ENCODE measurements at regions not wholly inside any gene's neighbourhood (a gene's known extent, or its start where the extent isn't known, plus 50 kb on each side); places are given as distances from the start of the nearest gene placed in this dataset.

DNA sequence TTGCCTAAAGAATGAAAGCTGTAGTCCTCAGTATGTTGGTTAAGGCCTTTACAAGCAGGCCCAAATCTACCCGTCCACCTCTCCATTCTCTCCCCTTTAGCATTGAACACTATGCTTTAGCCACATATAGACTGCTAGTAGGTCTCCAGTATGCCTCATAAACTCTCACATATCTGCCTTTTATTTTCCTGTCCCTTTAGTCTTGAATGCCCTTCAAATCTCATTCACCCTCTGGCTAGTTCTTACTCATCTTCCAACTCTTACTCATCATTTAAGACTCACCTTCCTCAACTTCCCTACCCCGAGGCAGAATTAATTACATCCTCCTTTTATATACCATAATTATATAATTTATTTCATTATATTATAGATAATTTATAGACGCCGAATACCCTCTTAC lies 78.7 kb upstream of the TSPAN2 start:
- Histone ChIP-seq H3K4me2 (ENCODE audit: insufficient read depth, low read length) (no peak overlapping the region), H3K36me3 (ENCODE audit: insufficient read depth, low read length) (no peaks in the 10 kb centered on the region), H4K20me1 (ENCODE audit: insufficient read depth, low read length) (no peaks in the 10 kb centered on the region), H2AFZ (ENCODE audit: low read length) (no peak overlapping the region), H3K4me3 (ENCODE audit: insufficient read depth, low read length) (no peak overlapping the region), H3K27ac (ENCODE audit: low read depth, low read length) (peak overlapping the region; percentile 96), H3K27me3 (ENCODE audit: insufficient read depth, low read length) (no peaks in the 10 kb centered on the region), H3K9me3 (ENCODE audit: low read depth, low read length) (no peaks in the 10 kb centered on the region), H3K79me2 (ENCODE audit: insufficient read depth, low read length) (no peaks in the 10 kb centered on the region), H3K4me1 (ENCODE audit: insufficient read depth, low read length) (peaks cover 52% of the 10 kb centered on the region)
- TF ChIP-seq, protein P1, sequence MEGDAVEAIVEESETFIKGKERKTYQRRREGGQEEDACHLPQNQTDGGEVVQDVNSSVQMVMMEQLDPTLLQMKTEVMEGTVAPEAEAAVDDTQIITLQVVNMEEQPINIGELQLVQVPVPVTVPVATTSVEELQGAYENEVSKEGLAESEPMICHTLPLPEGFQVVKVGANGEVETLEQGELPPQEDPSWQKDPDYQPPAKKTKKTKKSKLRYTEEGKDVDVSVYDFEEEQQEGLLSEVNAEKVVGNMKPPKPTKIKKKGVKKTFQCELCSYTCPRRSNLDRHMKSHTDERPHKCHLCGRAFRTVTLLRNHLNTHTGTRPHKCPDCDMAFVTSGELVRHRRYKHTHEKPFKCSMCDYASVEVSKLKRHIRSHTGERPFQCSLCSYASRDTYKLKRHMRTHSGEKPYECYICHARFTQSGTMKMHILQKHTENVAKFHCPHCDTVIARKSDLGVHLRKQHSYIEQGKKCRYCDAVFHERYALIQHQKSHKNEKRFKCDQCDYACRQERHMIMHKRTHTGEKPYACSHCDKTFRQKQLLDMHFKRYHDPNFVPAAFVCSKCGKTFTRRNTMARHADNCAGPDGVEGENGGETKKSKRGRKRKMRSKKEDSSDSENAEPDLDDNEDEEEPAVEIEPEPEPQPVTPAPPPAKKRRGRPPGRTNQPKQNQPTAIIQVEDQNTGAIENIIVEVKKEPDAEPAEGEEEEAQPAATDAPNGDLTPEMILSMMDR (IDR thresholded peaks at IDR 0.05; ENCODE audit: extremely low read depth, low read depth, low read length): no peak
- no peak for DNase-seq (ENCODE audit: insufficient read length, low spot score, missing footprints)

DNA sequence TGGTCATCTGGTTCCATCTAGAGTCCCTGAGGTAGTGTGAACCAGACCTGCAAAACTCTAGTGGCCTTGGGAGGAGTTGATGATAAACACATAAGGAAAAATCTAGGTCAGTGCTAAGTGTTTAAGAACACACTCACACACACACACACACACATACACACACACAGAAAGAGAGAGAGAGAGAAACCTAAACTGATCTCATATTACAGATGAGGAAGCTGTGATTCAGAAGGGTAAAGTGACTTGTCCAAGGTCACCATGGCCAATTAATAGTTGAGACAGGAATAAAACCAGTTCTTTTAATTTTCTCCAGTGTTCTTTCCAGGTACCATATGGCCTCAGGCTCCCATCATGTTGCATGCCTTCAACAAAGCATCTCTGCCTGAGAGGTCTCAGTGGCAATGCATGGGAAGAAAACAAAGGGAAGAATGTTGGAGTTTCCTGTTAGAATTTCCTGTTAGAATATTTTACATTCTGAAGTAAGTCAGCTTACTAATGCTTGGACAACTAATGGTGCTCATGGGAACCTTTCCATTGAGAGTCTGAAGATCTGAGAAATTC lies 77.3 kb upstream of the TSPAN2 start:
- no peak overlapping the region for H3K4me2 ChIP-seq (ENCODE audit: insufficient read depth, low read length)
- no peaks in the 10 kb centered on the region for H3K36me3 ChIP-seq (ENCODE audit: insufficient read depth, low read length)
- H3K27ac ChIP-seq (ENCODE audit: low read depth, low read length): peak overlapping the region; percentile 96
- no peaks in the 10 kb centered on the region for H4K20me1 ChIP-seq (ENCODE audit: insufficient read depth, low read length)
- no peaks in the 10 kb centered on the region for H3K79me2 ChIP-seq (ENCODE audit: insufficient read depth, low read length)
- H3K27me3 ChIP-seq (ENCODE audit: insufficient read depth, low read length): no peaks in the 10 kb centered on the region
- no peak overlapping the region for H2AFZ ChIP-seq (ENCODE audit: low read length)
- no peak overlapping the region for H3K4me3 ChIP-seq (ENCODE audit: insufficient read depth, low read length)
- peaks cover 52% of the 10 kb centered on the region for H3K4me1 ChIP-seq (ENCODE audit: insufficient read depth, low read length)
- TF ChIP-seq, protein P1 (IDR thresholded peaks at IDR 0.05; ENCODE audit: extremely low read depth, low read depth, low read length): peak; percentile 8
- DNase-seq (ENCODE audit: insufficient read length, low spot score, missing footprints): peak; percentile 51
- H3K9me3 ChIP-seq (ENCODE audit: low read depth, low read length): no peaks in the 10 kb centered on the region

DNA sequence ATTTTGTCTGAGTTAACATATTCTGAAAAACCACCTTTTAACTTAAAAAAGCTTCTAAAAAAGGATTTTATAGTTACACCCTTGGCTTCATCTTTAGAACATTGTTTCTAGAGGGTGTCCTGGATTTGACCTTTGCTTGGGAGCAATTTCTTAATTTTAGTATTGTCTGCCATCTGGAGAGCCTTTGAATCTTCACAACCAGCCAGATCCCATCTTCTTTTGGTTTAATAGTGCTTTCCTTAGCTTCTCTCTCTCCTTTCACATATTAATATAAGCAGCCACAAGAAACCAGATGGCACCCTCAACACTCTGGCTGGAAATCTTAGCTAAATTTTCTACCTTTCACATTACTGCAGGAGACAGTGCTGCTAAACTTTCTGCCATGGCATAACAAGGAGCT lies 76.5 kb upstream of the TSPAN2 start:
- no peak overlapping the region for H2AFZ ChIP-seq (ENCODE audit: low read length)
- H3K36me3 ChIP-seq (ENCODE audit: insufficient read depth, low read length): no peaks in the 10 kb centered on the region
- H3K9me3 ChIP-seq (ENCODE audit: low read depth, low read length): no peaks in the 10 kb centered on the region
- no peaks in the 10 kb centered on the region for H4K20me1 ChIP-seq (ENCODE audit: insufficient read depth, low read length)
- TF ChIP-seq, protein P1 (IDR thresholded peaks at IDR 0.05; ENCODE audit: extremely low read depth, low read depth, low read length): no peak
- no peak for DNase-seq (ENCODE audit: insufficient read length, low spot score, missing footprints)
- H3K4me2 ChIP-seq (ENCODE audit: insufficient read depth, low read length): no peak overlapping the region
- peaks cover 46% of the 10 kb centered on the region for H3K4me1 ChIP-seq (ENCODE audit: insufficient read depth, low read length)
- no peaks in the 10 kb centered on the region for H3K27me3 ChIP-seq (ENCODE audit: insufficient read depth, low read length)
- H3K27ac ChIP-seq (ENCODE audit: low read depth, low read length): peak overlapping the region; percentile 96
- no peaks in the 10 kb centered on the region for H3K79me2 ChIP-seq (ENCODE audit: insufficient read depth, low read length)
- H3K4me3 ChIP-seq (ENCODE audit: insufficient read depth, low read length): no peak overlapping the region

DNA sequence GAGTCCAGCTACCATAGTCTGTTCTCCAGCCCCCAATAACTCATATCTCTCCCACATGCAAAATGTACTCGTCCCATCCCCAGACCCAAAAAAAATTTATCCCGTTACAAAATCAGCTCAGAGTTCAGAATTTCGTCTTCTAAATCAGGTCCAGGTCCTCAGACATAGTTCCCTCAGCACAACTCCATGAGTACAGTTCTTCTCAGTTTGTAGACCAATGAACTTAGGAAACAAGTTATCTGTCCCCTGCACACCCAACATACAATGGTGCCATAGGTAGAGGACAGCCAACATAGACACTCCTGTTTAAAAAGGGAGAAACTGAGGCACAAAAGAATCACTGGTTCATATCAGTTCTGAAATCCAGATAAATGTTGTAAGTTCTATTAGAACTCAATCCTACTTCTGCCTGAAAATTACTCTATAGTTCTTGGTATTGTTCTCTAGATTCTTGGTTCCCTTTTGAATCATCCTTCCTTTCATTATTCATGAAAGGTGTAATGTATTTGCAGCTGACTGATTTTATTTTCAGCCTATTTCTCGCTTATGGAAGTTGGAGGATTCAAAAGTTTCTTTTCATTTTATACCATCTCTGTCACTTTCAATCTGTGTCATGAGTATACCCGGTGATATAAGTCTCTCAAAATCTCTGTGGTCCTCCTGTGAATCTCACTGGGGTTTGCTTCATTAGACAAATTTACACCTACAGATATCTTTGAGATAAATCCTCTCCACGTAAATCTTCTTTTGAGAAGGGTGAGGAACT lies 75.8 kb upstream of the TSPAN2 start:
- Histone ChIP-seq H3K27me3 (ENCODE audit: insufficient read depth, low read length) (no peaks in the 10 kb centered on the region), H3K4me1 (ENCODE audit: insufficient read depth, low read length) (peaks cover 39% of the 10 kb centered on the region), H2AFZ (ENCODE audit: low read length) (no peak overlapping the region), H3K79me2 (ENCODE audit: insufficient read depth, low read length) (no peaks in the 10 kb centered on the region), H3K36me3 (ENCODE audit: insufficient read depth, low read length) (no peaks in the 10 kb centered on the region), H3K4me2 (ENCODE audit: insufficient read depth, low read length) (no peak overlapping the region), H3K4me3 (ENCODE audit: insufficient read depth, low read length) (no peak overlapping the region), H3K9me3 (ENCODE audit: low read depth, low read length) (no peaks in the 10 kb centered on the region), H3K27ac (ENCODE audit: low read depth, low read length) (peak overlapping the region; percentile 96), H4K20me1 (ENCODE audit: insufficient read depth, low read length) (no peaks in the 10 kb centered on the region)
- DNase-seq (ENCODE audit: insufficient read length, low spot score, missing footprints): no peak
- TF ChIP-seq, protein P1 (IDR thresholded peaks at IDR 0.05; ENCODE audit: extremely low read depth, low read depth, low read length): no peak

All from osteoblast (primary cell).